Caco-2 (cell line): ENCODE measurements at regions not wholly inside any gene's neighbourhood (a gene's known extent, or its start where the extent isn't known, plus 50 kb on each side); places are given as distances from the start of the nearest gene placed in this dataset.

ENCODE experiments used
- BruUV-seq: library from RNA; stranded (reverse); fragments of 400-500 nt; replicated peaks from 2 replicates; lab custom pipeline; 2021; lab: Mats Ljungman, UMichigan
- CTCF ChIA-PET: fragments of 300-600 bp; sonication (Branson Sonifier 250); formaldehyde crosslinking; loops from one replicate; lab custom pipeline; 2022; ENCODE audit warnings: antibody characterized with exemption; lab: Charles Lee
- POLR2A ChIA-PET: fragments of 300-600 bp; sonication (Branson Sonifier 250); formaldehyde crosslinking; loops from one replicate; lab custom pipeline; 2022; ENCODE audit warnings: antibody characterized with exemption; lab: Charles Lee
- DNase-seq, 2 experiments: peaks; one replicate each; pipeline versions ENCODE4 v3.0.0 to v3.0.0-alpha.2; 2020 to 2022
- H3K27me3 ChIP-seq: replicated peaks from 2 replicates; pipeline ENCODE4 v1.6.0; 2011; ENCODE audit warnings: low read length; ENCODE audit not compliant: control insufficient read depth, insufficient read depth
- H3K36me3 ChIP-seq: 2 replicates; pipeline ENCODE4 v1.5.1; 2011; ENCODE audit warnings: low read length; ENCODE audit not compliant: control insufficient read depth, insufficient read depth
- H3K4me1 ChIP-seq: fragments of 250-450 bp; sonication (Bioruptor Pico); 2 replicates; pipeline ENCODE4 v1.5.1; 2020; ENCODE audit warnings: mild to moderate bottlenecking
- H3K4me3 ChIP-seq: 2 replicates; pipeline ENCODE4 v1.5.1; 2011; ENCODE audit warnings: low read depth, mild to moderate bottlenecking, control low read depth, low read length
- H3K9me3 ChIP-seq: fragments of 250-450 bp; sonication (Bioruptor Pico); 2 replicates; pipeline ENCODE4 v1.5.1; 2020; ENCODE audit warnings: mild to moderate bottlenecking, moderate library complexity
- H3K27ac Mint-ChIP-seq: one replicate; pipeline ENCODE4 v1.8.0; 2022; ENCODE audit warnings: mixed read lengths; ENCODE audit not compliant: unreplicated experiment
- H3K27me3 Mint-ChIP-seq: one replicate; pipeline ENCODE4 v1.8.0; 2022; ENCODE audit warnings: mixed read lengths; ENCODE audit not compliant: insufficient read depth, unreplicated experiment
- H3K36me3 Mint-ChIP-seq: one replicate; pipeline ENCODE4 v1.8.0; 2022; ENCODE audit warnings: mild to moderate bottlenecking, mixed read lengths; ENCODE audit not compliant: insufficient read depth, unreplicated experiment
- H3K4me1 Mint-ChIP-seq: one replicate; pipeline ENCODE4 v1.8.0; 2022; ENCODE audit warnings: low read depth, mixed read lengths; ENCODE audit not compliant: unreplicated experiment
- H3K4me3 Mint-ChIP-seq: one replicate; pipeline ENCODE4 v1.8.0; 2022; ENCODE audit warnings: mild to moderate bottlenecking, moderate library complexity, mixed read lengths; ENCODE audit not compliant: unreplicated experiment
- H3K9me3 Mint-ChIP-seq: one replicate; pipeline ENCODE4 v1.8.0; 2022; ENCODE audit warnings: mixed read lengths; ENCODE audit not compliant: unreplicated experiment
- intact Hi-C: fragments of 100-400 bp; cut with micrococcal nuclease; formaldehyde crosslinking; loops from one replicate; pipeline ENCODE4 v1.10.0; 2022; ENCODE audit not compliant: unreplicated experiment
- TF ChIP-seq, protein P1 (sequence below), 2 experiments: fragments of 200-600 bp in 1 of 2; IDR thresholded peaks; 1 replicate in 1 of 2; 2 replicates in 1 of 2; pipeline versions ENCODE4 v1.5.1 to v1.8.0; 2011 to 2022; ENCODE audit warnings: antibody characterized with exemption in 1 of 2, control low read depth in 1 of 2, inconsistent platforms in 1 of 2, low read depth in 1 of 2, low read length in 1 of 2, mild to moderate bottlenecking in 1 of 2, moderate library complexity in 1 of 2; ENCODE audit not compliant: insufficient read depth in 1 of 2, severe bottlenecking in 1 of 2, unreplicated experiment in 1 of 2

DNA sequence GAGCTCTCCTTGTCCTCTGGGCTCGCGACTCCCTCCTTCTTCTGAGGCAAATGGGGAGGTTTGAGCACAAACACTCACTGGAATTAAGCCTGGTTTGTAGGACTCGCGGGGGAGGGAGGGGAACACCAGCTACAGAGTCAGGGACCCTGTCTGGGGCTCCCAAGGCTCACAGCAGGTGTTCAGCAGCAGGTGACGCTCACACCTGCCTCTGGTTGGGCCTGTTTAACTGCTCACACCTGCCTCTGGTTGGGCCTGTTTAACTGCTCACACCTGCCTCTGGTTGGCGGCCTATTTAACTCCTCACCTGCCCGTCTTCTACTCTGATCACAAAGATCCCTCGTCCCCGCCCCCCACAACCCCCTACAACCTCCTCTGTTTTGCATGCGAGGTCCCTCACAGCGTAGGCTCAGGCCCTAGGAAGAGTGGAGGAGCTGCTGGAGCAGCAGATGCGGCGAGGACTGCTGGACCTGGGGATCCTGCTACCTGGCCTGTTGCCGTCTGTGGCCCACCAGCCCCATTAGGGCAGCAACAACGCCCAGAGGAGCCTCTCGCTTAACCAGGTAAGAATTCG, 181.9 kb downstream of the ERMARD start:
- peak overlapping the region; percentile 79 for H3K27ac Mint-ChIP-seq
- H3K4me3 ChIP-seq, result no peak overlapping the region
- no peaks in the 10 kb centered on the region for H3K36me3 ChIP-seq
- H3K9me3 Mint-ChIP-seq, result peaks cover 14% of the 10 kb centered on the region
- H3K36me3 Mint-ChIP-seq, result peaks cover 5% of the 10 kb centered on the region
- TF ChIP-seq, protein P1, sequence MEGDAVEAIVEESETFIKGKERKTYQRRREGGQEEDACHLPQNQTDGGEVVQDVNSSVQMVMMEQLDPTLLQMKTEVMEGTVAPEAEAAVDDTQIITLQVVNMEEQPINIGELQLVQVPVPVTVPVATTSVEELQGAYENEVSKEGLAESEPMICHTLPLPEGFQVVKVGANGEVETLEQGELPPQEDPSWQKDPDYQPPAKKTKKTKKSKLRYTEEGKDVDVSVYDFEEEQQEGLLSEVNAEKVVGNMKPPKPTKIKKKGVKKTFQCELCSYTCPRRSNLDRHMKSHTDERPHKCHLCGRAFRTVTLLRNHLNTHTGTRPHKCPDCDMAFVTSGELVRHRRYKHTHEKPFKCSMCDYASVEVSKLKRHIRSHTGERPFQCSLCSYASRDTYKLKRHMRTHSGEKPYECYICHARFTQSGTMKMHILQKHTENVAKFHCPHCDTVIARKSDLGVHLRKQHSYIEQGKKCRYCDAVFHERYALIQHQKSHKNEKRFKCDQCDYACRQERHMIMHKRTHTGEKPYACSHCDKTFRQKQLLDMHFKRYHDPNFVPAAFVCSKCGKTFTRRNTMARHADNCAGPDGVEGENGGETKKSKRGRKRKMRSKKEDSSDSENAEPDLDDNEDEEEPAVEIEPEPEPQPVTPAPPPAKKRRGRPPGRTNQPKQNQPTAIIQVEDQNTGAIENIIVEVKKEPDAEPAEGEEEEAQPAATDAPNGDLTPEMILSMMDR (IDR thresholded peaks at IDR 0.05; ENCODE audit: insufficient read depth in 1 of 2, low read depth in 1 of 2, low read length in 1 of 2, severe bottlenecking in 1 of 2, unreplicated experiment in 1 of 2), result no peak
- CTCF ChIA-PET, result interaction anchor here (0.8 kb wide), 1 partner anchor 101 kb away, joined by 3 read pairs; no protein-coding TSS in a partner anchor
- intact Hi-C loops, result loop anchor here (5.0 kb wide), 1 partner anchor 141 kb away; no protein-coding TSS in a partner anchor
- peak; percentile 63 to 66 for DNase-seq
- peak overlapping the region; percentile 21 for H3K4me3 Mint-ChIP-seq
- H3K27me3 ChIP-seq, result no peaks in the 10 kb centered on the region
- H3K9me3 ChIP-seq, result no peaks in the 10 kb centered on the region
- no peaks in the 10 kb centered on the region for H3K27me3 Mint-ChIP-seq
- peaks cover 7% of the 10 kb centered on the region for H3K4me1 Mint-ChIP-seq
- peaks cover 24% of the 10 kb centered on the region for H3K4me1 ChIP-seq
- no TSS peak for BruUV-seq
- POLR2A ChIA-PET, result interaction anchor here (0.6 kb wide), 1 partner anchor 130 kb away, joined by 3 read pairs; no protein-coding TSS in a partner anchor

DNA sequence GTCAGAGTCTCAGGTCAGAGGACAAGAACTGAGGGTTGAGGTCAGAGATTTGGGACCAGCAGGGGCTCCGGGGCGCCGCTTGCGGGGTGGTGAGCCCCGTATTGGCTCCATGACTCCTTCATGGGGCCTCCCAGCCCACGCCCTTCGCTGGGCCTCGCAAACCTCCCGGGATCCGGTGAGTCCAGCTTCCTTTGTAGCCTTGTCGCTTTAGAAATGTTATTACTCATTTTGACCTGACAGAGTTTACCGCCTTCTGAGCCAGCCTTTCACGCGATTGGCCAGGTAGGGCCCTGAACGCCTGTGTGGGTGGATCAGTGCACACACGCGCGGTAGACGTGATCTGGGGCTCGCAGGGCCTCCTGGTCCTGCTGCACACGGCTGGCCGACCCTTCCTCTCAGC, 181.1 kb downstream of the ERMARD start:
- ChIA-PET POLR2A (interaction anchor here (1.4 kb wide), 1 partner anchor 122 kb away, joined by 5 read pairs; no protein-coding TSS in a partner anchor), CTCF (interaction anchor here (0.8 kb wide), 1 partner anchor 101 kb away, joined by 3 read pairs; no protein-coding TSS in a partner anchor)
- Histone ChIP-seq H3K27me3 (no peaks in the 10 kb centered on the region), H3K36me3 (no peaks in the 10 kb centered on the region), H3K4me3 (no peak overlapping the region), H3K9me3 (no peaks in the 10 kb centered on the region), H3K4me1 (peaks cover 24% of the 10 kb centered on the region)
- Mint-ChIP-seq H3K27ac (peak overlapping the region; percentile 79), H3K4me1 (peaks cover 7% of the 10 kb centered on the region), H3K4me3 (no peak overlapping the region), H3K36me3 (peaks cover 5% of the 10 kb centered on the region), H3K27me3 (no peaks in the 10 kb centered on the region), H3K9me3 (peaks cover 14% of the 10 kb centered on the region)
- DNase-seq, result peak; percentile 16 to 56
- BruUV-seq, result no TSS peak
- TF ChIP-seq, protein P1 (IDR thresholded peaks at IDR 0.05; ENCODE audit: insufficient read depth in 1 of 2, low read depth in 1 of 2, low read length in 1 of 2, severe bottlenecking in 1 of 2, unreplicated experiment in 1 of 2), result no peak
- intact Hi-C loops, result loop anchor here (5.0 kb wide), 1 partner anchor 140 kb away; no protein-coding TSS in a partner anchor

DNA sequence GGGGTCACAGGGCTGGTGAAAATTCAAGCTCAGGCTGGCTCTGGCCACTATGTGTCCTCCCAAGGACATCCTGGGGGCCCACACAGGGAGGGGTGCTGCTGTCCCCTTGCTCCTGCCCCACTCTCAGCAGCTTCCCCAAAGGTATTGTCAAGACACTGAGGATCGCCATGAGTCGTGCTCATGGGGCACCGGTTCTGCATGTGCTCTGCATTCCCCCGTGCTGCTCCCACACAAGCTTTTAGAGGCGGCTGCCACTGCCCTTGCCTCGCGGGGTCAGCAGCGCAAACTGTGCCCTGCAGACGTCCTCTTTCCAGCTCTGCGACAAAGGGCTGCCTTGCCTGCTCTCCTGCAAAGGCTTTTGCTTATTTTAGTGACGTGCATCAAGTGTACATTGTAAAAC, 179.8 kb downstream of the ERMARD start:
- H3K36me3 Mint-ChIP-seq, result peaks cover 5% of the 10 kb centered on the region
- TF ChIP-seq, protein P1 (IDR thresholded peaks at IDR 0.05; ENCODE audit: insufficient read depth in 1 of 2, low read depth in 1 of 2, low read length in 1 of 2, severe bottlenecking in 1 of 2, unreplicated experiment in 1 of 2), result no peak
- DNase-seq, result no peak
- H3K27ac Mint-ChIP-seq, result no peak overlapping the region
- H3K4me1 ChIP-seq, result peaks cover 24% of the 10 kb centered on the region
- H3K4me3 ChIP-seq, result no peak overlapping the region
- no peaks in the 10 kb centered on the region for H3K36me3 ChIP-seq
- H3K27me3 Mint-ChIP-seq, result no peaks in the 10 kb centered on the region
- no TSS peak for BruUV-seq
- peaks cover 7% of the 10 kb centered on the region for H3K4me1 Mint-ChIP-seq
- H3K4me3 Mint-ChIP-seq, result no peak overlapping the region
- peaks cover 14% of the 10 kb centered on the region for H3K9me3 Mint-ChIP-seq
- no peaks in the 10 kb centered on the region for H3K27me3 ChIP-seq
- intact Hi-C loops, result loop anchor here (5.0 kb wide), 1 partner anchor 139 kb away; no protein-coding TSS in a partner anchor
- H3K9me3 ChIP-seq, result no peaks in the 10 kb centered on the region
- POLR2A ChIA-PET, result no interaction called here
- CTCF ChIA-PET, result no interaction called here
